SK-N-SH (cell line): ENCODE measurements at regions not wholly inside any gene's neighbourhood (a gene's known extent, or its start where the extent isn't known, plus 50 kb on each side); places are given as distances from the start of the nearest gene placed in this dataset.

ENCODE experiments used
- CTCF ChIA-PET: fragments of 300-600, 350-600 bp; formaldehyde crosslinking; extraction: SDS; loops from one replicate; lab custom pipeline; 2021; lab: Yijun Ruan, JAX
- POLR2A ChIA-PET: fragments of 350-600 bp; sonication (Branson Sonifier 250); formaldehyde crosslinking; extraction: SDS; loops from one replicate; lab custom pipeline; 2020; ENCODE audit warnings: antibody characterized with exemption, inconsistent platforms; lab: Yijun Ruan, JAX
- DNase-seq: peaks from one replicate; pipeline ENCODE4 v3.0.0; 2012
- H2AFZ ChIP-seq: fragments of 200-600 bp; sonication (generic); 2 replicates; pipeline ENCODE4 v1.8.1; 2016; ENCODE audit warnings: antibody characterized with exemption, mild to moderate bottlenecking, low read depth
- H3F3A ChIP-seq: fragments of 200-600 bp; sonication (generic); replicated peaks from 2 replicates; pipeline ENCODE3; 2016; ENCODE audit warnings: antibody characterized with exemption, mild to moderate bottlenecking; ENCODE audit not compliant: insufficient read depth
- H3K27ac ChIP-seq, 2 experiments: fragments of 200-500 bp in 1 of 2; fragments of 200-600 bp in 1 of 2; sonication (Bioruptor generic) in 1 of 2; sonication (generic), shearing (Covaris generic) in 1 of 2; 2 replicates each; pipeline versions ENCODE4 v1.5.1 to v1.6.1; 2014 to 2016; ENCODE audit warnings: low read depth in 2 of 2, inconsistent platforms in 1 of 2, low read length in 1 of 2, mild to moderate bottlenecking in 1 of 2, mixed read lengths in 1 of 2
- H3K27me3 ChIP-seq: fragments of 200-600 bp; sonication (generic), shearing (Covaris generic); 2 replicates; pipeline ENCODE4 v1.6.1; 2016; ENCODE audit warnings: mixed run types; ENCODE audit not compliant: insufficient read depth
- H3K36me3 ChIP-seq, 2 experiments: fragments of 200-500 bp in 1 of 2; fragments of 200-600 bp in 1 of 2; sonication (Bioruptor generic) in 1 of 2; sonication (generic) in 1 of 2; replicated peaks in 1 of 2; 2 replicates each; pipeline versions ENCODE3 to v1.5.1; 2014 to 2016; ENCODE audit warnings: low read length in 1 of 2, mild to moderate bottlenecking in 1 of 2; ENCODE audit not compliant: insufficient read depth in 2 of 2, control insufficient read depth in 1 of 2
- H3K4me1 ChIP-seq, 2 experiments: fragments of 200-500 bp in 1 of 2; fragments of 200-600 bp in 1 of 2; sonication (Bioruptor generic) in 1 of 2; sonication (generic), shearing (Covaris generic) in 1 of 2; 2 replicates each; pipeline versions ENCODE4 v1.5.1 to v1.6.1; 2014 to 2016; ENCODE audit warnings: low read depth in 1 of 2, low read length in 1 of 2, mixed run types in 1 of 2; ENCODE audit not compliant: insufficient read depth in 2 of 2, control insufficient read depth in 1 of 2
- H3K4me2 ChIP-seq: fragments of 200-600 bp; sonication (generic), shearing (Covaris generic); 2 replicates; pipeline ENCODE4 v1.6.1; 2017; ENCODE audit warnings: mixed run types
- H3K4me3 ChIP-seq, 2 experiments: fragments of 200-500 bp in 1 of 2; fragments of 200-600 bp in 1 of 2; sonication (Bioruptor generic) in 1 of 2; sonication (generic), shearing (Covaris generic) in 1 of 2; 2 replicates each; pipeline versions ENCODE4 v1.5.1 to v1.8.1; 2014 to 2016; ENCODE audit warnings: low read depth in 2 of 2, inconsistent platforms in 1 of 2, low read length in 1 of 2, mild to moderate bottlenecking in 1 of 2, mixed read lengths in 1 of 2, moderate library complexity in 1 of 2
- H3K79me2 ChIP-seq: fragments of 200-600 bp; sonication (generic); 2 replicates; pipeline ENCODE4 v1.8.1; 2017; ENCODE audit warnings: mild to moderate bottlenecking; ENCODE audit not compliant: insufficient read depth
- H3K9ac ChIP-seq: fragments of 200-600 bp; sonication (generic); 2 replicates; pipeline ENCODE4 v1.6.1; 2017; ENCODE audit warnings: mixed run types
- H3K9me2 ChIP-seq: fragments of 200-600 bp; sonication (generic); 2 replicates; pipeline ENCODE4 v1.6.1; 2017; ENCODE audit warnings: mixed run types
- H3K9me3 ChIP-seq: fragments of 200-600 bp; sonication (generic); 2 replicates; pipeline ENCODE4 v1.6.1; 2017; ENCODE audit warnings: mixed run types, mild to moderate bottlenecking, moderate library complexity
- H4K20me1 ChIP-seq: fragments of 200-600 bp; sonication (generic); 2 replicates; pipeline ENCODE4 v1.6.1; 2017; ENCODE audit warnings: mild to moderate bottlenecking, mixed run types; ENCODE audit not compliant: insufficient read depth
- CHD2 ChIP-seq: fragments of 150-350 bp; IDR thresholded peaks from 2 replicates; pipeline ENCODE4 v1.6.1; 2018; ENCODE audit warnings: low read length; ENCODE audit not compliant: partially characterized antibody
- EZH2phosphoT487 ChIP-seq: fragments of 200-600 bp; sonication (generic); IDR thresholded peaks from 2 replicates; pipeline ENCODE4 v1.6.1; 2017; ENCODE audit warnings: low read depth, mixed run types, mild to moderate bottlenecking, antibody characterized with exemption, moderate library complexity, borderline replicate concordance
- FOXM1 ChIP-seq: IDR thresholded peaks from 2 replicates; pipeline ENCODE4 v1.4.0; 2012; ENCODE audit warnings: low read depth, mild to moderate bottlenecking
- GABPA ChIP-seq: IDR thresholded peaks from 2 replicates; pipeline ENCODE4 v1.4.0; 2012; ENCODE audit warnings: low read depth, mild to moderate bottlenecking
- GATA2 ChIP-seq: sonication (generic); formaldehyde crosslinking; IDR thresholded peaks from 2 replicates; pipeline ENCODE4 v1.5.0; 2020; ENCODE audit warnings: mild to moderate bottlenecking, missing genetic modification reagents
- MEF2A ChIP-seq: IDR thresholded peaks from 2 replicates; pipeline ENCODE4 v1.4.0; 2012; ENCODE audit warnings: low read depth, borderline replicate concordance
- MXI1 ChIP-seq: IDR thresholded peaks from 2 replicates; pipeline ENCODE4 v1.6.1; 2012; ENCODE audit warnings: mild to moderate bottlenecking, low read depth, low read length, improper control_type of control experiment
- NFIC ChIP-seq: IDR thresholded peaks from 2 replicates; pipeline ENCODE4 v1.4.0; 2012; ENCODE audit warnings: borderline replicate concordance
- NRF1 ChIP-seq: IDR thresholded peaks from 2 replicates; pipeline ENCODE4 v1.6.1; 2012; ENCODE audit warnings: low read depth, mild to moderate bottlenecking, low read length
- RAD21 ChIP-seq: IDR thresholded peaks from 2 replicates; pipeline ENCODE4 v1.6.1; 2012; ENCODE audit warnings: mild to moderate bottlenecking, low read length
- RXRA ChIP-seq: IDR thresholded peaks from 2 replicates; pipeline ENCODE4 v1.4.0; 2012; ENCODE audit warnings: low read depth, mild to moderate bottlenecking, borderline replicate concordance
- TCF12 ChIP-seq: IDR thresholded peaks from 2 replicates; pipeline ENCODE4 v1.4.0; 2012
- TEAD4 ChIP-seq: IDR thresholded peaks from 2 replicates; pipeline ENCODE4 v1.4.0; 2012; ENCODE audit warnings: mild to moderate bottlenecking, borderline replicate concordance; ENCODE audit not compliant: insufficient read depth
- YY1 ChIP-seq: IDR thresholded peaks from 2 replicates; pipeline ENCODE4 v1.4.0; 2012; ENCODE audit warnings: low read depth, mild to moderate bottlenecking
- WGBS: methylation state at CpG from one replicate; pipeline ENCODE4 v1.1.6; 2017; ENCODE audit warnings: low lambda C conversion rate; 5-methylcytosine and 5-hydroxymethylcytosine counted together
- TF ChIP-seq, protein P1 (sequence below): fragments of 150-350 bp; IDR thresholded peaks from 2 replicates; pipeline ENCODE4 v1.6.1; 2016; ENCODE audit warnings: mild to moderate bottlenecking, low read depth, low read length
- TF ChIP-seq, protein P2 (sequence below): fragments of 200-600 bp; sonication (generic); IDR thresholded peaks from 2 replicates; pipeline ENCODE4 v1.6.1; 2017; ENCODE audit warnings: antibody characterized with exemption, mild to moderate bottlenecking, moderate library complexity
- TF ChIP-seq, protein P3 (sequence below): IDR thresholded peaks from 2 replicates; pipeline ENCODE4; 2012
- TF ChIP-seq, protein P4 (sequence below): IDR thresholded peaks from 2 replicates; pipeline ENCODE4 v1.6.1; 2012; ENCODE audit warnings: mild to moderate bottlenecking, low read depth, low read length, moderate library complexity
- TF ChIP-seq, protein P5 (sequence below): IDR thresholded peaks from 2 replicates; pipeline ENCODE4 v1.4.0; 2012; ENCODE audit warnings: low read depth, borderline replicate concordance
- TF ChIP-seq, protein P6 (sequence below): fragments of 150-350 bp; IDR thresholded peaks from 2 replicates; pipeline ENCODE4 v1.6.1; 2017; ENCODE audit warnings: antibody characterized with exemption, low read length, low read depth, borderline replicate concordance

DNA sequence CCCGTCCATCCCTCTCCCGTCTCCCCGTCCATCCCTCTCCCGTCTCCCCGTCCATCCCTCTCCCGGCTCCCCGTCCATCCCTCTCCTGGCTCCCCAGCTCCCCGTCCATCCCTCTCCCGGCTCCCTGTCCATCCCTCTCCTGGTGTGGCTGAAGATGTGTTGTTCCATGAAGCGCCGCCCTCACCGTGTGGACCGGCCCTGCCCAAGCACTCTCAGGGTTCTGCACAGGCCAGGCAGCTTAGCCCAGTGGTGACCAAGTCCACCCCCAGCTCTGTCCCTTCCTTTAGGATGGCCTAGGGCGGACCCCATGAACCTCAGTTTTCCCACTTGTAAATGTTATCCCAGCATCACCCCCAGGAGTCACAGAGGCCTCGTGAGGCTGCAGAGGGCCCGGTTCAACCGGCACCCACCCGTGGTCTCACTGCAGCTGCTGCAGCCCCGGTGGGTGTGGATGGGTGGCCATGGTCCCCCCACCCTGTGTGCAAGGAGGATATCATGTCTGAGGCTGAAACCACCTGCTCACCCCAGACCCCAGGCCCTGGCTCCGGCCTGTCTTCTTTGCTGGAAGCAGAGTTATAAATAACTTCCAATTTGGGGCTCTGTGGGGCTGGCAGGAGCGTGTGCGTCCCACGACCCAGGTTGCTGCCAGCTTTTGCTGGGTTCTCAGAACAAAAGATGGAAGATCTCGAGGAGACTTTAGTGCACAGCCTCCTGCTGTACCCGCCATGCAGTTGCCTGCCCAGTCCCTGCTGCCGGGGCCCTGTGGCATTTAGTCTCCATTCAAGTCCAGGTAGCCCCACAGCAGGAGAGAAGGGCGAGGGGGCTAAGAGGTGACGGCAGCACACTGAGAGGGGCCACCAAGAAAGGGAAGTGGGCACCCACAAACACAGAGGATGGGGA is 1147.8 kb downstream of the BRD1 start:
- H3K27ac ChIP-seq = no peak overlapping the region
- H3K4me1 ChIP-seq = no peaks in the 10 kb centered on the region; a peak in 1 of 4 replicates
- ChIA-PET CTCF (no interaction called here), POLR2A (no interaction called here)
- no peaks in the 10 kb centered on the region for H3K9me3 ChIP-seq
- H2AFZ ChIP-seq = no peak overlapping the region
- 32% methylated on average over 28 of the region's 28 CpGs for WGBS
- no peaks in the 10 kb centered on the region for H4K20me1 ChIP-seq
- no peak overlapping the region for H3K4me3 ChIP-seq
- TF ChIP-seq YY1 (no peak), CHD2 (no peak), RXRA (no peak), GABPA (no peak), MXI1 (no peak), FOXM1 (no peak), EZH2phosphoT487 (no peak), GATA2 (CRISPR knock-in tag) (no peak), NRF1 (no peak), TCF12 (no peak), MEF2A (no peak), NFIC (no peak), RAD21 (no peak), TEAD4 (no peak)
- TF ChIP-seq, protein P1, sequence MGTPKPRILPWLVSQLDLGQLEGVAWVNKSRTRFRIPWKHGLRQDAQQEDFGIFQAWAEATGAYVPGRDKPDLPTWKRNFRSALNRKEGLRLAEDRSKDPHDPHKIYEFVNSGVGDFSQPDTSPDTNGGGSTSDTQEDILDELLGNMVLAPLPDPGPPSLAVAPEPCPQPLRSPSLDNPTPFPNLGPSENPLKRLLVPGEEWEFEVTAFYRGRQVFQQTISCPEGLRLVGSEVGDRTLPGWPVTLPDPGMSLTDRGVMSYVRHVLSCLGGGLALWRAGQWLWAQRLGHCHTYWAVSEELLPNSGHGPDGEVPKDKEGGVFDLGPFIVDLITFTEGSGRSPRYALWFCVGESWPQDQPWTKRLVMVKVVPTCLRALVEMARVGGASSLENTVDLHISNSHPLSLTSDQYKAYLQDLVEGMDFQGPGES = no peak
- TF ChIP-seq, protein P2, sequence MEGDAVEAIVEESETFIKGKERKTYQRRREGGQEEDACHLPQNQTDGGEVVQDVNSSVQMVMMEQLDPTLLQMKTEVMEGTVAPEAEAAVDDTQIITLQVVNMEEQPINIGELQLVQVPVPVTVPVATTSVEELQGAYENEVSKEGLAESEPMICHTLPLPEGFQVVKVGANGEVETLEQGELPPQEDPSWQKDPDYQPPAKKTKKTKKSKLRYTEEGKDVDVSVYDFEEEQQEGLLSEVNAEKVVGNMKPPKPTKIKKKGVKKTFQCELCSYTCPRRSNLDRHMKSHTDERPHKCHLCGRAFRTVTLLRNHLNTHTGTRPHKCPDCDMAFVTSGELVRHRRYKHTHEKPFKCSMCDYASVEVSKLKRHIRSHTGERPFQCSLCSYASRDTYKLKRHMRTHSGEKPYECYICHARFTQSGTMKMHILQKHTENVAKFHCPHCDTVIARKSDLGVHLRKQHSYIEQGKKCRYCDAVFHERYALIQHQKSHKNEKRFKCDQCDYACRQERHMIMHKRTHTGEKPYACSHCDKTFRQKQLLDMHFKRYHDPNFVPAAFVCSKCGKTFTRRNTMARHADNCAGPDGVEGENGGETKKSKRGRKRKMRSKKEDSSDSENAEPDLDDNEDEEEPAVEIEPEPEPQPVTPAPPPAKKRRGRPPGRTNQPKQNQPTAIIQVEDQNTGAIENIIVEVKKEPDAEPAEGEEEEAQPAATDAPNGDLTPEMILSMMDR = no peak
- TF ChIP-seq, protein P3, sequence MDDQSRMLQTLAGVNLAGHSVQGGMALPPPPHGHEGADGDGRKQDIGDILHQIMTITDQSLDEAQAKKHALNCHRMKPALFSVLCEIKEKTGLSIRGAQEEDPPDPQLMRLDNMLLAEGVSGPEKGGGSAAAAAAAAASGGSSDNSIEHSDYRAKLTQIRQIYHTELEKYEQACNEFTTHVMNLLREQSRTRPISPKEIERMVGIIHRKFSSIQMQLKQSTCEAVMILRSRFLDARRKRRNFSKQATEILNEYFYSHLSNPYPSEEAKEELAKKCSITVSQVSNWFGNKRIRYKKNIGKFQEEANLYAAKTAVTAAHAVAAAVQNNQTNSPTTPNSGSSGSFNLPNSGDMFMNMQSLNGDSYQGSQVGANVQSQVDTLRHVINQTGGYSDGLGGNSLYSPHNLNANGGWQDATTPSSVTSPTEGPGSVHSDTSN = no peak
- TF ChIP-seq, protein P4, sequence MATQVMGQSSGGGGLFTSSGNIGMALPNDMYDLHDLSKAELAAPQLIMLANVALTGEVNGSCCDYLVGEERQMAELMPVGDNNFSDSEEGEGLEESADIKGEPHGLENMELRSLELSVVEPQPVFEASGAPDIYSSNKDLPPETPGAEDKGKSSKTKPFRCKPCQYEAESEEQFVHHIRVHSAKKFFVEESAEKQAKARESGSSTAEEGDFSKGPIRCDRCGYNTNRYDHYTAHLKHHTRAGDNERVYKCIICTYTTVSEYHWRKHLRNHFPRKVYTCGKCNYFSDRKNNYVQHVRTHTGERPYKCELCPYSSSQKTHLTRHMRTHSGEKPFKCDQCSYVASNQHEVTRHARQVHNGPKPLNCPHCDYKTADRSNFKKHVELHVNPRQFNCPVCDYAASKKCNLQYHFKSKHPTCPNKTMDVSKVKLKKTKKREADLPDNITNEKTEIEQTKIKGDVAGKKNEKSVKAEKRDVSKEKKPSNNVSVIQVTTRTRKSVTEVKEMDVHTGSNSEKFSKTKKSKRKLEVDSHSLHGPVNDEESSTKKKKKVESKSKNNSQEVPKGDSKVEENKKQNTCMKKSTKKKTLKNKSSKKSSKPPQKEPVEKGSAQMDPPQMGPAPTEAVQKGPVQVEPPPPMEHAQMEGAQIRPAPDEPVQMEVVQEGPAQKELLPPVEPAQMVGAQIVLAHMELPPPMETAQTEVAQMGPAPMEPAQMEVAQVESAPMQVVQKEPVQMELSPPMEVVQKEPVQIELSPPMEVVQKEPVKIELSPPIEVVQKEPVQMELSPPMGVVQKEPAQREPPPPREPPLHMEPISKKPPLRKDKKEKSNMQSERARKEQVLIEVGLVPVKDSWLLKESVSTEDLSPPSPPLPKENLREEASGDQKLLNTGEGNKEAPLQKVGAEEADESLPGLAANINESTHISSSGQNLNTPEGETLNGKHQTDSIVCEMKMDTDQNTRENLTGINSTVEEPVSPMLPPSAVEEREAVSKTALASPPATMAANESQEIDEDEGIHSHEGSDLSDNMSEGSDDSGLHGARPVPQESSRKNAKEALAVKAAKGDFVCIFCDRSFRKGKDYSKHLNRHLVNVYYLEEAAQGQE = no peak
- TF ChIP-seq, protein P5, sequence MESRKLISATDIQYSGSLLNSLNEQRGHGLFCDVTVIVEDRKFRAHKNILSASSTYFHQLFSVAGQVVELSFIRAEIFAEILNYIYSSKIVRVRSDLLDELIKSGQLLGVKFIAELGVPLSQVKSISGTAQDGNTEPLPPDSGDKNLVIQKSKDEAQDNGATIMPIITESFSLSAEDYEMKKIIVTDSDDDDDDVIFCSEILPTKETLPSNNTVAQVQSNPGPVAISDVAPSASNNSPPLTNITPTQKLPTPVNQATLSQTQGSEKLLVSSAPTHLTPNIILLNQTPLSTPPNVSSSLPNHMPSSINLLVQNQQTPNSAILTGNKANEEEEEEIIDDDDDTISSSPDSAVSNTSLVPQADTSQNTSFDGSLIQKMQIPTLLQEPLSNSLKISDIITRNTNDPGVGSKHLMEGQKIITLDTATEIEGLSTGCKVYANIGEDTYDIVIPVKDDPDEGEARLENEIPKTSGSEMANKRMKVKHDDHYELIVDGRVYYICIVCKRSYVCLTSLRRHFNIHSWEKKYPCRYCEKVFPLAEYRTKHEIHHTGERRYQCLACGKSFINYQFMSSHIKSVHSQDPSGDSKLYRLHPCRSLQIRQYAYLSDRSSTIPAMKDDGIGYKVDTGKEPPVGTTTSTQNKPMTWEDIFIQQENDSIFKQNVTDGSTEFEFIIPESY = no peak
- TF ChIP-seq, protein P6, sequence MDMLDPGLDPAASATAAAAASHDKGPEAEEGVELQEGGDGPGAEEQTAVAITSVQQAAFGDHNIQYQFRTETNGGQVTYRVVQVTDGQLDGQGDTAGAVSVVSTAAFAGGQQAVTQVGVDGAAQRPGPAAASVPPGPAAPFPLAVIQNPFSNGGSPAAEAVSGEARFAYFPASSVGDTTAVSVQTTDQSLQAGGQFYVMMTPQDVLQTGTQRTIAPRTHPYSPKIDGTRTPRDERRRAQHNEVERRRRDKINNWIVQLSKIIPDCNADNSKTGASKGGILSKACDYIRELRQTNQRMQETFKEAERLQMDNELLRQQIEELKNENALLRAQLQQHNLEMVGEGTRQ = no peak
- no peaks in the 10 kb centered on the region for H3K79me2 ChIP-seq
- no peaks in the 10 kb centered on the region for H3K27me3 ChIP-seq
- no peak overlapping the region for H3K4me2 ChIP-seq
- no peaks in the 10 kb centered on the region for H3F3A ChIP-seq
- H3K36me3 ChIP-seq = no peaks in the 10 kb centered on the region
- no peaks in the 10 kb centered on the region for H3K9me2 ChIP-seq
- no peak overlapping the region for H3K9ac ChIP-seq
- DNase-seq = no peak
